HG03342 (cell line): ENCODE measurements at regions not wholly inside any gene's neighbourhood (a gene's known extent, or its start where the extent isn't known, plus 50 kb on each side); places are given as distances from the start of the nearest gene placed in this dataset.
"Not testable (repeated sequence)": the region's sequence is repeated elsewhere in the genome, so short reads cannot be mapped to it uniquely, and the experiment has no call there.

Source experiments
- ATAC-seq: cut with Tn5 transposase; IDR thresholded peaks from one replicate; pipeline ENCODE4 v1.9.1; 2021; ENCODE audit warnings: mild to moderate bottlenecking, moderate library complexity; ENCODE audit not compliant: unreplicated experiment

GRCh38 chr20:43837856-43838702 is 76.6 kb upstream of the TOX2 start:
- no peak for ATAC-seq

- ATAC-seq, result no peak
These were observed 77.9 kb upstream of the TOX2 start for GRCh38 chr20:43836790-43837189.

GRCh38 chr20:43835944-43836508 is 78.6 kb upstream of the TOX2 start:
- no peak for ATAC-seq

GRCh38 chr20:43833511-43834395 is 80.9 kb upstream of the TOX2 start:
- ATAC-seq, result no peak

- no peak for ATAC-seq
These were observed 81.7 kb upstream of the TOX2 start for GRCh38 chr20:43832961-43833360.

- ATAC-seq, result no peak
These were observed 82.4 kb upstream of the TOX2 start for GRCh38 chr20:43832096-43832816.

- no peak for ATAC-seq
These were observed 83.1 kb upstream of the TOX2 start for GRCh38 chr20:43831481-43832065.

GRCh38 chr20:43830883-43831282 is 83.8 kb upstream of the TOX2 start:
- no peak for ATAC-seq

- no peak for ATAC-seq
These were observed 84.5 kb upstream of the TOX2 start for GRCh38 chr20:43829951-43830690.

- ATAC-seq, result no peak
These were observed 86.6 kb upstream of the TOX2 start for GRCh38 chr20:43827940-43828562.

GRCh38 chr20:43826943-43827342 is 87.7 kb upstream of the TOX2 start:
- ATAC-seq, result not testable (repeated sequence)

GRCh38 chr20:43825581-43825980 is 89.1 kb upstream of the TOX2 start:
- ATAC-seq, result no peak

GRCh38 chr20:43825051-43825402 is 89.6 kb upstream of the TOX2 start:
- no peak for ATAC-seq

- ATAC-seq, result no peak
These were observed 90.2 kb upstream of the TOX2 start for GRCh38 chr20:43824309-43825050.

- ATAC-seq, result no peak
These were observed 92.9 kb upstream of the TOX2 start for GRCh38 chr20:43821795-43822194.

- ATAC-seq, result no peak
These were observed 93.8 kb upstream of the TOX2 start for GRCh38 chr20:43820731-43821330.

GRCh38 chr20:43812216-43812615 is 85.4 kb upstream of the GTSF1L start:
- ATAC-seq, result no peak

- no peak for ATAC-seq
These were observed 82.5 kb upstream of the GTSF1L start for GRCh38 chr20:43809206-43809819.
